ENCODE measurements at regions not wholly inside any gene's neighbourhood (a gene's known extent, or its start where the extent isn't known, plus 50 kb on each side); places are given as distances from the start of the nearest gene placed in this dataset.

GRCh38 chr1:90839323-90839722 lies 122.2 kb upstream of the BARHL2 start:
- Histone ChIP-seq H3K27me3 (ENCODE audit: insufficient read depth, poor library complexity, severe bottlenecking) (peaks cover 67% of the 10 kb centered on the region), H3K27ac (replicated peaks) (no peak overlapping the region), H3K4me3 (replicated peaks; ENCODE audit: insufficient read depth, low read length) (no peak overlapping the region)
- TF ChIP-seq GABPA (IDR thresholded peaks at IDR 0.05; ENCODE audit: low read depth) (no peak), POLR2AphosphoS5 (IDR thresholded peaks at IDR 0.05; ENCODE audit: low read depth) (no peak), SPI1 (IDR thresholded peaks at IDR 0.05; ENCODE audit: borderline replicate concordance, low read depth) (no peak), REST (IDR thresholded peaks at IDR 0.05; ENCODE audit: insufficient replicate concordance, low read depth) (no peak), CTCF (IDR thresholded peaks at IDR 0.05; ENCODE audit: insufficient read depth, low read length) (no peak)
- no peak for DNase-seq (ENCODE audit: low read depth in 1 of 2, low spot score in 1 of 2)

- H3K27me3 ChIP-seq (ENCODE audit: insufficient read depth, poor library complexity, severe bottlenecking): peaks cover 73% of the 10 kb centered on the region
- H3K4me3 ChIP-seq (replicated peaks; ENCODE audit: insufficient read depth, low read length): no peak overlapping the region
- DNase-seq (ENCODE audit: low read depth in 1 of 2, low spot score in 1 of 2): no peak
- TF ChIP-seq POLR2AphosphoS5 (IDR thresholded peaks at IDR 0.05; ENCODE audit: low read depth): no peak
- TF ChIP-seq REST (IDR thresholded peaks at IDR 0.05; ENCODE audit: insufficient replicate concordance, low read depth): no peak
- TF ChIP-seq CTCF (IDR thresholded peaks at IDR 0.05; ENCODE audit: insufficient read depth, low read length): no peak
- TF ChIP-seq SPI1 (IDR thresholded peaks at IDR 0.05; ENCODE audit: borderline replicate concordance, low read depth): no peak
- TF ChIP-seq GABPA (IDR thresholded peaks at IDR 0.05; ENCODE audit: low read depth): no peak
- H3K27ac ChIP-seq (replicated peaks): no peak overlapping the region
Observed at GRCh38 chr1:90838720-90839119, 121.6 kb upstream of the BARHL2 start.

GRCh38 chr1:90837420-90837819 lies 120.3 kb upstream of the BARHL2 start:
- Histone ChIP-seq H3K27ac (replicated peaks) (no peak overlapping the region), H3K27me3 (ENCODE audit: insufficient read depth, poor library complexity, severe bottlenecking) (peaks cover 81% of the 10 kb centered on the region), H3K4me3 (replicated peaks; ENCODE audit: insufficient read depth, low read length) (no peak overlapping the region)
- TF ChIP-seq GABPA (IDR thresholded peaks at IDR 0.05; ENCODE audit: low read depth) (no peak), SPI1 (IDR thresholded peaks at IDR 0.05; ENCODE audit: borderline replicate concordance, low read depth) (no peak), CTCF (IDR thresholded peaks at IDR 0.05; ENCODE audit: insufficient read depth, low read length) (no peak), POLR2AphosphoS5 (IDR thresholded peaks at IDR 0.05; ENCODE audit: low read depth) (no peak), REST (IDR thresholded peaks at IDR 0.05; ENCODE audit: insufficient replicate concordance, low read depth) (no peak)
- no peak for DNase-seq (ENCODE audit: low read depth in 1 of 2, low spot score in 1 of 2)

All from HL-60 (cell line).